ENCODE measurements at regions not wholly inside any gene's neighbourhood (a gene's known extent, or its start where the extent isn't known, plus 50 kb on each side); places are given as distances from the start of the nearest gene placed in this dataset.

DNA sequence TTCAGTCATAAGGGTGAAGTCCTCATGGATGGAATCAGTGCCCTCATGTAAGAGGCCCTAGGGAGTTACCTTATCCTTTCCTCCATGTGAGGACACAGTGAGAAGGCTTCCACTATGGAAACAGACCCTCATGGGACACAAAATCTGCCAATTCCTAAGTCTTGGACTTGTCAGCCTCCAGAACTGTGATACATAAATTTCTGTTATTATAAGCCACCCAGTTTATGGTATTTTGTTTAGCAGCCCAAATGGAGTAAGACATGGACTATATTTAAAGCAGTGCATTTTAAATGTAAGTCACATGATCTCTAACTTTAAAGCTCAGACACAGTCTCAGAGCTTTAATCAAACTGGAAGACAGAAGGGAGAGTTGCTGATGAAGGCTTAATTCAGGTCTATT lies 619.8 kb upstream of the CHORDC1 start:
- Histone ChIP-seq H3K4me3 (no peak overlapping the region), H3K27me3 (no peaks in the 10 kb centered on the region), H3K9me3 (no peaks in the 10 kb centered on the region), H3K27ac (no peak overlapping the region), H3K4me1 (no peaks in the 10 kb centered on the region), H3K36me3 (no peaks in the 10 kb centered on the region), H3K9ac (ENCODE audit: low read depth in 2 of 2, low read length in 2 of 2) (no peak overlapping the region)
- intact Hi-C loops (cut with DNase I) = no loop called here
- no peak for DNase-seq
- TF ChIP-seq, protein P1, sequence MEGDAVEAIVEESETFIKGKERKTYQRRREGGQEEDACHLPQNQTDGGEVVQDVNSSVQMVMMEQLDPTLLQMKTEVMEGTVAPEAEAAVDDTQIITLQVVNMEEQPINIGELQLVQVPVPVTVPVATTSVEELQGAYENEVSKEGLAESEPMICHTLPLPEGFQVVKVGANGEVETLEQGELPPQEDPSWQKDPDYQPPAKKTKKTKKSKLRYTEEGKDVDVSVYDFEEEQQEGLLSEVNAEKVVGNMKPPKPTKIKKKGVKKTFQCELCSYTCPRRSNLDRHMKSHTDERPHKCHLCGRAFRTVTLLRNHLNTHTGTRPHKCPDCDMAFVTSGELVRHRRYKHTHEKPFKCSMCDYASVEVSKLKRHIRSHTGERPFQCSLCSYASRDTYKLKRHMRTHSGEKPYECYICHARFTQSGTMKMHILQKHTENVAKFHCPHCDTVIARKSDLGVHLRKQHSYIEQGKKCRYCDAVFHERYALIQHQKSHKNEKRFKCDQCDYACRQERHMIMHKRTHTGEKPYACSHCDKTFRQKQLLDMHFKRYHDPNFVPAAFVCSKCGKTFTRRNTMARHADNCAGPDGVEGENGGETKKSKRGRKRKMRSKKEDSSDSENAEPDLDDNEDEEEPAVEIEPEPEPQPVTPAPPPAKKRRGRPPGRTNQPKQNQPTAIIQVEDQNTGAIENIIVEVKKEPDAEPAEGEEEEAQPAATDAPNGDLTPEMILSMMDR (IDR thresholded peaks at IDR 0.05) = no peak

DNA sequence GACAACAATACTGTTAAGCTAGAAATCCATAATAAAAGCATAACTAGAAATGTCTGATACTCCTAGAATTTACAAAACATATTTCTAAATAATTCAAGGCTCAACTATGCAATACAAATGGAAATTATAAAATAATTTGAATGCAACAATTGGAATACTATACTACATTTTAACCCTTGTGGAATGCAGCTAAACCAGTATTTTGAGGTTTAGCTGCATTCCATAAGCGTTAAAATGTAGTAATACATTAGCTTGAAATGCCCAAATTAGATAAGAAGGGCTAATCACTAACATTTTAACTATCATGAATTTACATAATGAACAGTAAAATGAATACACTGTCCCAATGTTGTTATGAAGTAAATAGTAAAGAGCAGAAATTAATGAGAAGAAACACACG lies 617.2 kb upstream of the CHORDC1 start:
- no peak overlapping the region for H3K4me3 ChIP-seq
- H3K27me3 ChIP-seq = no peaks in the 10 kb centered on the region
- no peaks in the 10 kb centered on the region for H3K9me3 ChIP-seq
- no peaks in the 10 kb centered on the region for H3K36me3 ChIP-seq
- H3K27ac ChIP-seq = no peak overlapping the region
- DNase-seq = no peak
- H3K4me1 ChIP-seq = no peaks in the 10 kb centered on the region
- H3K9ac ChIP-seq (ENCODE audit: low read depth in 2 of 2, low read length in 2 of 2) = no peak overlapping the region
- intact Hi-C loops (cut with DNase I) = no loop called here
- TF ChIP-seq, protein P1 (IDR thresholded peaks at IDR 0.05) = no peak

DNA sequence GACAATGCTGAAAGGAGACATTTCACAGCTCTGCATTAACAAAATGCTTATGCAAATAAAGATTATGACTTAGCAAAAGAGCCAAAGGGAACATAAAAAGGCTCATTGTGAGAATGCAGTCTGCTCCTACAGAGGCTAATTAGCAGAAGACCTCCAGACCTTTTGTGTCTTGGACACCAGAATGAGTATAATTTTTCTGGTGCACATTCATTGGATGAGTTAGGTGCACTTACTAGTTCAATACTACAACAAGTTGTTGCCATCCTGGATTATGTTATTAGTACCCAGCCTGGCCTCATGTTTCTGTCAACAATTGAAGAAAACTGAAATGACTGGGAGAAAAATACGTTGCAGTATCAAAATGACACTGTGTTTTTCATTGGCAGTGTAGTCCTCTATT lies 613.2 kb upstream of the CHORDC1 start:
- H3K27ac ChIP-seq = no peak overlapping the region
- H3K9me3 ChIP-seq = no peaks in the 10 kb centered on the region
- no peak for DNase-seq
- intact Hi-C loops (cut with DNase I) = no loop called here
- TF ChIP-seq, protein P1 (IDR thresholded peaks at IDR 0.05) = no peak
- no peaks in the 10 kb centered on the region for H3K4me1 ChIP-seq
- no peaks in the 10 kb centered on the region for H3K36me3 ChIP-seq
- no peaks in the 10 kb centered on the region for H3K27me3 ChIP-seq
- H3K9ac ChIP-seq (ENCODE audit: low read depth in 2 of 2, low read length in 2 of 2) = no peak overlapping the region
- no peak overlapping the region for H3K4me3 ChIP-seq

DNA sequence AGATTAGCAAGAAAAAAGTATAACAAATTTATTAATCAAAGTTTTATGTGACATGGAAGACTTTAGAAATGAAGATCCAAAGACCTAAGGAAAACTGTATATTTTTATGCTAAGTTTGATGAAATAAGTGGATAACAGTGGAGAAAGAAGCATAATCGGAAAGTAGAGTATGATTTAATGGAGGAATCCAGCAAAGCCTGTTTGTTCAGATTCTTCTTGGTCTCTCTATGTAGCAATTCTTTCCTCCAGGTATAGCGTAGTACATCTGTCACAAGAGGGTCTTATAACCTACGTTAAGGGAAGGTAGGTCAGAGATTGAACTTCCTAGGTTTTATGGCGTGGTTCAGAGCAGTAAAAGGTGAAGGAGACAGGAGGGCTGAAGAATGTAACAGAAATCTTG lies 600.6 kb upstream of the CHORDC1 start:
- no peaks in the 10 kb centered on the region for H3K9me3 ChIP-seq
- H3K9ac ChIP-seq (ENCODE audit: low read depth in 2 of 2, low read length in 2 of 2) = no peak overlapping the region
- TF ChIP-seq, protein P1 (IDR thresholded peaks at IDR 0.05) = no peak
- no peak overlapping the region for H3K4me3 ChIP-seq
- no peaks in the 10 kb centered on the region for H3K27me3 ChIP-seq
- H3K4me1 ChIP-seq = no peaks in the 10 kb centered on the region
- no peak overlapping the region for H3K27ac ChIP-seq
- intact Hi-C loops (cut with DNase I) = no loop called here
- no peaks in the 10 kb centered on the region for H3K36me3 ChIP-seq
- DNase-seq = no peak

DNA sequence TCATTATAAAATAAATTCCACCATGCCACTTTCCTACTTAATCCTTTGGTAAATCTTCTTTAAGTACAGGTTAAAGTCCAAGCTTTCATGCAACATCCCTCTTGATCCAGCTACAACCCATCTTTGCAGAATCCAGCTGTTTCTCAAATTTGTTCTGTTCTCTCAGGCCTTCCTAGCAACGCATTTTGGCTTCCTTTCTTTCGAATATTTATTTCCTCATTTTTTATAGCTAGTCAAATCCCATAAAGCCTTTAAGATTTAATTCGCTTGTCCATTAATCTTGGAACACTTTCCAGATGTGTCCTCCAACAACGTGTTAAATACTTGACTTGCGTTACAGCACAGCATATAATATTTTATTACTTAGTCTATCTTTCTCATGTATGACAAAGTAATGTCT lies 600.1 kb upstream of the CHORDC1 start:
- no peaks in the 10 kb centered on the region for H3K4me1 ChIP-seq
- no peak for DNase-seq
- no peaks in the 10 kb centered on the region for H3K9me3 ChIP-seq
- TF ChIP-seq, protein P1 (IDR thresholded peaks at IDR 0.05) = no peak
- H3K4me3 ChIP-seq = no peak overlapping the region
- no peaks in the 10 kb centered on the region for H3K36me3 ChIP-seq
- no peak overlapping the region for H3K27ac ChIP-seq
- no peak overlapping the region for H3K9ac ChIP-seq (ENCODE audit: low read depth in 2 of 2, low read length in 2 of 2)
- intact Hi-C loops (cut with DNase I) = no loop called here
- no peaks in the 10 kb centered on the region for H3K27me3 ChIP-seq
